H54 (cell line): ENCODE measurements at regions not wholly inside any gene's neighbourhood (a gene's known extent, or its start where the extent isn't known, plus 50 kb on each side); places are given as distances from the start of the nearest gene placed in this dataset.
"Not testable (repeated sequence)": the region's sequence is repeated elsewhere in the genome, so short reads cannot be mapped to it uniquely, and the experiment has no call there.

Experiments
- DNase-seq: peaks from one replicate; pipeline ENCODE4 v3.0.0; 2011; ENCODE audit warnings: low spot score, mixed read lengths; ENCODE audit not compliant: insufficient read length
- FAIRE-seq: peaks from 3 replicates; lab custom pipeline; 2011; peaks lifted over from hg19 to GRCh38; lab: Jason Lieb, UNC
- POLR2A ChIP-seq: IDR thresholded peaks from 2 replicates; pipeline ENCODE4 v1.6.1; 2011; ENCODE audit warnings: low read depth, mild to moderate bottlenecking, low read length

- FAIRE-seq = no peak
These were observed 127.5 kb downstream of the APIP start for GRCh38 chr11:34788642-34789041.

DNA sequence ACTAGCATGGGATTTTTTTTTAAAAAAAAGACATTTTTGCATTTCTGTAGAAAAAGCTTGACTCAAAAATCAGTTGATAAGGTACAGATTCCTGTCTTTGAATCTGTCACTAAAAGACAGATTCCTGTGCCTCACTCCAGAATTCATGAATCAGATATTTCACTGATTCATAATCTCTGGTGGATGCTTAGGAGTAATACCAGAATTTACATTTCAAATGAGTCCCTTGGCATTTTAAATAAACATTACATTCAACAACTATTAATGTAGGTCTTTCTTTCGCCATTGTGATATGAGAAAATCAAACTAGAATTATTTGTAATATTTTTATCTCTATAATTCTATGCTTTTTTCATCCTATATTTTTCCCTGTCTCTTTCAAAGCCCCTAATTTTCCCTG is 128.3 kb downstream of the APIP start:
- FAIRE-seq (no peak), DNase-seq (no peak)
- no peak for TF ChIP-seq POLR2A

More at GRCh38 chr11:34788642-34789041, 127.5 kb downstream of the APIP start:
- no peak for TF ChIP-seq POLR2A
- no peak for DNase-seq

DNA sequence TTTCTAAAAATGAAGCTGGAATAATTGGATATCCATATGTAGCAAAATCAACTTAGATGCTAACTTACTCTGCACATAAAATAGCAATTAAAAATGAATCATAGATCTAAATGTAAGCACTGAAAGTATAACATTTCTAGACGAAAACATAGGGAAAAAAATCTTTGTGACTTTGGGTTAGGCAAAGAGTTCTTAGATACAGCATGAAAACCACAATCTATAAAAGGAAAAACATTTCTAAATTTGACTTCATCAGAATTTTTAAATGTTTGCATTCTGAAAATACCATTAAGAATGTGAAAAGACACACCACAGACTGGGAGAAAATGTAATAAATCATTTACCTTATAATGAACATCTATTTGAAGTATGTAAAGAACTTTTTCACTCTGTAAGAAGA is 128.8 kb downstream of the APIP start:
- no peak for TF ChIP-seq POLR2A
- FAIRE-seq (no peak), DNase-seq (no peak)

GRCh38 chr11:34784318-34784841 is 131.8 kb downstream of the APIP start:
- TF ChIP-seq POLR2A = no peak
- DNase-seq (no peak), FAIRE-seq (no peak)

GRCh38 chr11:34783816-34784317 is 132.3 kb downstream of the APIP start:
- DNase-seq (no peak), FAIRE-seq (no peak)
- no peak for TF ChIP-seq POLR2A

DNA sequence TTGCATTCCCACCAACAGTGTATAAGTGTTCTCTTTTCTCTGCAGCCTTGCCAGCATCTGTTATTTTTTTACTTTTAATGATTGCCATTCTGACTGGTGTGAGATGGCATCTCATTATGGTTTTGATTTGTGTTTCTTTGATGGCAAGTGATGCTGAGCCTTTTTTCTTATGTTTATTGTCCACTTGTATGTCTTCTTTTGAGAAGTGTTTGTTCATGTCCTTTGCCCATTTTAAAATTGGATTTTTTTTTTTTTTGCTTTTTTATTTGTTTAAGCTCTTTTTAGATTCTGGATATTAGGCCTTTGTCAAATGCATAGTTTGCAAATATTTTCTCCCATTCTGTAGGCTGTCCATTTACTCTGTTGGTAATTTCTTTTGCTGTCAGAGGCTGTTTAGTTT is 134.4 kb downstream of the APIP start:
- not testable (repeated sequence) for FAIRE-seq, DNase-seq

- no peak for TF ChIP-seq POLR2A
- DNase-seq = no peak
- FAIRE-seq = no peak
These were observed 140.7 kb downstream of the APIP start for GRCh38 chr11:34775417-34775888.

GRCh38 chr11:34774604-34775003 is 141.6 kb downstream of the APIP start:
- peak; percentile 33 for FAIRE-seq
- DNase-seq = no peak
- TF ChIP-seq POLR2A = no peak

DNA sequence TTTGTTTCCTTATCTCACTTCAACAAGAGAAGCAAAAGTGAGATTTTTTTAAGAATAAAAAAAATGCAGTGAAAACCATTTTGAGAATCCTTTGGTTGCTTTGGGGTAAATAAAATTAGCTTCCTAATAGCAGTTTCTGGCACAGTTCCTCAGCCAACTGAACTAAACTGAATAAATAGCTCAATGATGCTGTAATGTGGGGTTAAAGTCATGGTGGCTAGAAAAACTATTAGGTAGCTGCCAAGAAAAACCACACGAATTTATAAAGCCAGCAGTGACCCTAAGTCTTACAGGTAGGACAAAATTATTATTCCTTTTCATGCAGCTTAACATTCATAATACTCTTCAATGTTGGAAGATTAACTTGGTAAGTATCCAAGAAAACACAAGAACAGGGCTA is 142.4 kb downstream of the APIP start:
- no peak for TF ChIP-seq POLR2A
- DNase-seq = no peak
- FAIRE-seq = peak; percentile 70

- FAIRE-seq (no peak), DNase-seq (no peak)
- no peak for TF ChIP-seq POLR2A
These were observed 143.0 kb downstream of the APIP start for GRCh38 chr11:34773211-34773610.

DNA sequence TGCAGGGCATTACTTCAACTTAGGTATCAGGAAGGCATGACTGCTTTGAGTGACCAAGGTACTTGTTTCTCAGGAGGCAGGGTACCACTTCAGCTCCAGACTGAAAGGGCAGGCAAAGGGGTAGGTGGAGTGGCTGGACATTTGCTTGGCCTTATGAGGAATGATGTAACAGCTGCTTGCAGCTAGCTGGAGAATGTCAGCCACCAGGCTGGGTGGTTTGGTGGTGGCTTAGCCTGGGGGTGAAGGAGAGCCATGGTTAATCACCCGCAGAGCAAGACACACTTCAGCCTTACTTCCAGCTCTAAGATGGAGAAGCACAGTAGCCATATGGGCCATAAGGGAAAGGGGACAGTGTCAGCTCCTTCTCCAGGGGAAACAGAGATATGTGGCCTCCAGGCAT is 146.1 kb downstream of the APIP start:
- FAIRE-seq (no peak), DNase-seq (no peak)
- no peak for TF ChIP-seq POLR2A

- DNase-seq (no peak), FAIRE-seq (no peak)
- no peak for TF ChIP-seq POLR2A
These were observed 147.0 kb downstream of the APIP start for GRCh38 chr11:34769224-34769623.

- FAIRE-seq, DNase-seq: not testable (repeated sequence)
These were observed 141.7 kb downstream of the EHF start for GRCh38 chr11:34762625-34763024.

GRCh38 chr11:34758262-34758661 is 137.4 kb downstream of the EHF start:
- no peak for TF ChIP-seq POLR2A
- FAIRE-seq (no peak), DNase-seq (no peak)

GRCh38 chr11:34757026-34757451 is 136.1 kb downstream of the EHF start:
- FAIRE-seq (no peak), DNase-seq (no peak)
- no peak for TF ChIP-seq POLR2A
